ENCODE measurements at regions not wholly inside any gene's neighbourhood (a gene's known extent, or its start where the extent isn't known, plus 50 kb on each side); places are given as distances from the start of the nearest gene placed in this dataset.
"Not testable (repeated sequence)": the region's sequence is repeated elsewhere in the genome, so short reads cannot be mapped to it uniquely, and the experiment has no call there.

GRCh38 chr9:75448955-75449354 lies 360.6 kb downstream of the OSTF1 start:
- ATAC-seq (no peak), DNase-seq (ENCODE audit: low spot score) (no peak)
- intact Hi-C loops (cut with DNase I): no loop called here

- intact Hi-C loops (cut with DNase I): no loop called here
- ATAC-seq (no peak), DNase-seq (ENCODE audit: low spot score) (no peak)
Measured at GRCh38 chr9:75451045-75451444, 362.7 kb downstream of the OSTF1 start.

- no peak for DNase-seq (ENCODE audit: low spot score)
- peak; percentile 17 for ATAC-seq
- intact Hi-C loops (cut with DNase I): no loop called here
Measured at GRCh38 chr9:75451505-75451904, 363.2 kb downstream of the OSTF1 start.

- peak; percentile 71 for ATAC-seq
- no peak for DNase-seq (ENCODE audit: low spot score)
- intact Hi-C loops (cut with DNase I): no loop called here
Measured at GRCh38 chr9:75452512-75452911, 364.2 kb downstream of the OSTF1 start.

- intact Hi-C loops (cut with DNase I): no loop called here
- ATAC-seq: no peak
- DNase-seq (ENCODE audit: low spot score): no peak
Measured at GRCh38 chr9:75454043-75454442, 365.7 kb downstream of the OSTF1 start.

- DNase-seq (ENCODE audit: low spot score): no peak
- intact Hi-C loops (cut with DNase I): no loop called here
Measured at GRCh38 chr9:75454891-75455290, 366.6 kb downstream of the OSTF1 start.

GRCh38 chr9:75455444-75455921 lies 367.2 kb downstream of the OSTF1 start:
- intact Hi-C loops (cut with DNase I): no loop called here
- DNase-seq (ENCODE audit: low spot score) (no peak), ATAC-seq (peak; percentile 38)

More at GRCh38 chr9:75454891-75455290, 366.6 kb downstream of the OSTF1 start:
- no peak for ATAC-seq

GRCh38 chr9:75456698-75457097 lies 368.4 kb downstream of the OSTF1 start:
- intact Hi-C loops (cut with DNase I): no loop called here
- DNase-seq (ENCODE audit: low spot score) (no peak), ATAC-seq (no peak)

- ATAC-seq (no peak), DNase-seq (ENCODE audit: low spot score) (no peak)
- intact Hi-C loops (cut with DNase I): no loop called here
Measured at GRCh38 chr9:75457474-75458011, 369.2 kb downstream of the OSTF1 start.

- DNase-seq (ENCODE audit: low spot score); intact Hi-C loops (cut with DNase I); ATAC-seq: not testable (repeated sequence)
Measured at GRCh38 chr9:75459311-75459710, 371.0 kb downstream of the OSTF1 start.

GRCh38 chr9:75461183-75461582 lies 372.9 kb downstream of the OSTF1 start:
- ATAC-seq (no peak), DNase-seq (ENCODE audit: low spot score) (no peak)
- intact Hi-C loops (cut with DNase I): no loop called here

- no peak for ATAC-seq
- no peak for DNase-seq (ENCODE audit: low spot score)
- intact Hi-C loops (cut with DNase I): no loop called here
Measured at GRCh38 chr9:75462866-75463265, 374.6 kb downstream of the OSTF1 start.

GRCh38 chr9:75463871-75464270 lies 375.6 kb downstream of the OSTF1 start:
- intact Hi-C loops (cut with DNase I): no loop called here
- peak; percentile 44 for ATAC-seq

GRCh38 chr9:75464726-75465125 lies 376.4 kb downstream of the OSTF1 start:
- ATAC-seq (no peak), DNase-seq (ENCODE audit: low spot score) (no peak)
- intact Hi-C loops (cut with DNase I): no loop called here

More at GRCh38 chr9:75463871-75464270, 375.6 kb downstream of the OSTF1 start:
- DNase-seq (ENCODE audit: low spot score): no peak

- intact Hi-C loops (cut with DNase I): no loop called here
- DNase-seq (ENCODE audit: low spot score) (no peak), ATAC-seq (no peak)
Measured at GRCh38 chr9:75467142-75467541, 378.8 kb downstream of the OSTF1 start.

- DNase-seq (ENCODE audit: low spot score) (no peak), ATAC-seq (no peak)
- intact Hi-C loops (cut with DNase I): no loop called here
Measured at GRCh38 chr9:75471549-75472114, 383.3 kb downstream of the OSTF1 start.

GRCh38 chr9:75482566-75482965 lies 394.3 kb downstream of the OSTF1 start:
- intact Hi-C loops (cut with DNase I): no loop called here
- DNase-seq (ENCODE audit: low spot score) (no peak), ATAC-seq (no peak)

- DNase-seq (ENCODE audit: low spot score) (no peak), ATAC-seq (no peak)
- intact Hi-C loops (cut with DNase I): no loop called here
Measured at GRCh38 chr9:75483636-75484035, 395.3 kb downstream of the OSTF1 start.

GRCh38 chr9:75487856-75488718 lies 399.8 kb downstream of the OSTF1 start:
- peak; percentile 27 for ATAC-seq
- intact Hi-C loops (cut with DNase I): no loop called here

GRCh38 chr9:75488719-75489110 lies 400.4 kb downstream of the OSTF1 start:
- intact Hi-C loops (cut with DNase I): no loop called here
- DNase-seq (ENCODE audit: low spot score): no peak
- ATAC-seq: no peak

More at GRCh38 chr9:75487856-75488718, 399.8 kb downstream of the OSTF1 start:
- no peak for DNase-seq (ENCODE audit: low spot score)

Data from sciatic nerve (tissue), 2 donors.